ENCODE measurements at regions not wholly inside any gene's neighbourhood (a gene's known extent, or its start where the extent isn't known, plus 50 kb on each side); places are given as distances from the start of the nearest gene placed in this dataset.
A peak's percentile ranks its signal among the peaks of the same experiment; 100 is the strongest.

GRCh38 chr10:23530079-23530478 is 91.2 kb downstream of the OTUD1 start:
- Histone ChIP-seq H3K36me3 (ENCODE audit: control insufficient read depth, insufficient read depth, low read length) (no peaks in the 10 kb centered on the region), H3K27ac (ENCODE audit: low read depth, low read length) (no peak overlapping the region), H3K9me3 (ENCODE audit: control insufficient read depth, low read length) (no peaks in the 10 kb centered on the region), H3K27me3 (ENCODE audit: control insufficient read depth, insufficient read depth, low read length, poor library complexity, severe bottlenecking) (peaks cover 8% of the 10 kb centered on the region), H3K4me3 (ENCODE audit: low read length) (no peak overlapping the region), H3K9ac (ENCODE audit: extremely low read depth, low read length, poor library complexity, severe bottlenecking) (no peak overlapping the region), H3K4me1 (ENCODE audit: control insufficient read depth, insufficient read depth, low read length) (no peaks in the 10 kb centered on the region)
- Mint-ChIP-seq H3K4me1 (no peaks in the 10 kb centered on the region), H3K9me3 (no peaks in the 10 kb centered on the region), H3K36me3 (ENCODE audit: low read depth) (no peaks in the 10 kb centered on the region), H3K27me3 (ENCODE audit: insufficient read depth) (peaks cover 4% of the 10 kb centered on the region), H3K27ac (no peak overlapping the region), H3K4me3 (no peak overlapping the region)
- DNase-seq, result no peak
- WGBS, 2 experiments (ENCODE audit: insufficient coverage in 1 of 2, insufficient read length in 1 of 2), result 95 to 100% methylated on average over 1 of the region's 2 CpGs
- peak; percentile 37 for TF ChIP-seq CTCF (conservative IDR thresholded peaks at IDR 0.05)

- H3K27ac Mint-ChIP-seq, result no peak overlapping the region
- H3K4me3 Mint-ChIP-seq, result no peak overlapping the region
- H3K4me3 ChIP-seq (ENCODE audit: low read length), result no peak overlapping the region
- whole genome bisulfite sequencing, 2 experiments (ENCODE audit: insufficient coverage in 1 of 2, insufficient read length in 1 of 2), result 94 to 100% methylated on average over 2 to 3 of the region's 3 CpGs
- TF ChIP-seq CTCF (conservative IDR thresholded peaks at IDR 0.05), result no peak
- no peak overlapping the region for H3K9ac ChIP-seq (ENCODE audit: extremely low read depth, low read length, poor library complexity, severe bottlenecking)
- H3K4me1 ChIP-seq (ENCODE audit: control insufficient read depth, insufficient read depth, low read length), result no peaks in the 10 kb centered on the region
- DNase-seq, result no peak
- H3K9me3 ChIP-seq (ENCODE audit: control insufficient read depth, low read length), result no peaks in the 10 kb centered on the region
- no peaks in the 10 kb centered on the region for H3K36me3 Mint-ChIP-seq (ENCODE audit: low read depth)
- no peak overlapping the region for H3K27ac ChIP-seq (ENCODE audit: low read depth, low read length)
- H3K27me3 Mint-ChIP-seq (ENCODE audit: insufficient read depth), result peaks cover 4% of the 10 kb centered on the region
- H3K9me3 Mint-ChIP-seq, result no peaks in the 10 kb centered on the region
- peaks cover 14% of the 10 kb centered on the region for H3K27me3 ChIP-seq (ENCODE audit: control insufficient read depth, insufficient read depth, low read length, poor library complexity, severe bottlenecking)
- no peaks in the 10 kb centered on the region for H3K4me1 Mint-ChIP-seq
- no peaks in the 10 kb centered on the region for H3K36me3 ChIP-seq (ENCODE audit: control insufficient read depth, insufficient read depth, low read length)
Measured at GRCh38 chr10:23533212-23533611, 94.3 kb downstream of the OTUD1 start.

GRCh38 chr10:23534326-23534725 is 95.5 kb downstream of the OTUD1 start:
- no peaks in the 10 kb centered on the region for H3K36me3 Mint-ChIP-seq (ENCODE audit: low read depth)
- H3K36me3 ChIP-seq (ENCODE audit: control insufficient read depth, insufficient read depth, low read length), result no peaks in the 10 kb centered on the region
- H3K4me1 Mint-ChIP-seq, result no peaks in the 10 kb centered on the region
- peaks cover 6% of the 10 kb centered on the region for H3K27me3 Mint-ChIP-seq (ENCODE audit: insufficient read depth)
- no peak overlapping the region for H3K27ac Mint-ChIP-seq
- 95 to 96% methylated on average over 3 to 4 of the region's 4 CpGs for WGBS, 2 experiments (ENCODE audit: insufficient coverage in 1 of 2, insufficient read length in 1 of 2)
- peaks cover 14% of the 10 kb centered on the region for H3K27me3 ChIP-seq (ENCODE audit: control insufficient read depth, insufficient read depth, low read length, poor library complexity, severe bottlenecking)
- no peak overlapping the region for H3K4me3 Mint-ChIP-seq
- no peak for DNase-seq
- H3K4me3 ChIP-seq (ENCODE audit: low read length), result no peak overlapping the region
- no peaks in the 10 kb centered on the region for H3K9me3 ChIP-seq (ENCODE audit: control insufficient read depth, low read length)
- H3K9me3 Mint-ChIP-seq, result no peaks in the 10 kb centered on the region
- H3K27ac ChIP-seq (ENCODE audit: low read depth, low read length), result no peak overlapping the region
- TF ChIP-seq CTCF (conservative IDR thresholded peaks at IDR 0.05), result no peak
- no peaks in the 10 kb centered on the region for H3K4me1 ChIP-seq (ENCODE audit: control insufficient read depth, insufficient read depth, low read length)
- H3K9ac ChIP-seq (ENCODE audit: extremely low read depth, low read length, poor library complexity, severe bottlenecking), result no peak overlapping the region

Data from endodermal cell (in vitro differentiated cells).